Esophagus muscularis mucosa (tissue), 4 donors: ENCODE measurements at regions not wholly inside any gene's neighbourhood (a gene's known extent, or its start where the extent isn't known, plus 50 kb on each side); places are given as distances from the start of the nearest gene placed in this dataset.
"Not testable (repeated sequence)": the region's sequence is repeated elsewhere in the genome, so short reads cannot be mapped to it uniquely, and the experiment has no call there.

Experiments used
- DNase-seq: peaks from one replicate; pipeline ENCODE4 v3.0.0-alpha.2; 2017; ENCODE audit errors: extremely low spot score
- H3K27ac ChIP-seq, 4 donors: fragments of 200-600 bp; sonication (generic); replicated peaks in 1 of 4; 1 replicate in 3 of 4; 2 replicates in 1 of 4; pipeline ENCODE4 v1.5.1; 2016 to 2019; ENCODE audit warnings: mild to moderate bottlenecking in 1 of 4
- H3K27me3 ChIP-seq, 4 donors: fragments of 200-600 bp; sonication (generic); one replicate each; pipeline versions ENCODE4 v1.5.1 to v1.6.0; 2016 to 2019
- H3K36me3 ChIP-seq, 4 donors: fragments of 200-600 bp; sonication (generic); one replicate each; pipeline ENCODE4 v1.5.1; 2016 to 2019
- H3K4me1 ChIP-seq, 4 donors: fragments of 200-600 bp; sonication (generic); one replicate each; pipeline ENCODE4 v1.5.1; 2016 to 2019
- H3K4me3 ChIP-seq, 4 donors: fragments of 200-600 bp; sonication (generic); 1 replicate in 2 of 4; 2 replicates in 2 of 4; pipeline ENCODE4 v1.5.1; 2016 to 2019; ENCODE audit warnings: mild to moderate bottlenecking in 4 of 4, moderate library complexity in 1 of 4
- H3K9me3 ChIP-seq, 4 donors: fragments of 200-600 bp; sonication (generic); 1 replicate in 3 of 4; 2 replicates in 1 of 4; pipeline ENCODE4 v1.5.1; 2016 to 2019
- EP300 ChIP-seq: sonication (generic); formaldehyde crosslinking; IDR thresholded peaks from one replicate; pipeline ENCODE4 v1.6.1; 2017; ENCODE audit warnings: antibody characterized with exemption
- POLR2A ChIP-seq: fragments of 450-650 bp; IDR thresholded peaks from one replicate; pipeline ENCODE4 v1.6.1; 2017; ENCODE audit warnings: antibody characterized with exemption, moderate library complexity, mild to moderate bottlenecking, low read depth
- POLR2AphosphoS5 ChIP-seq, 2 donors: sonication (generic); formaldehyde crosslinking; IDR thresholded peaks; one replicate each; pipeline ENCODE4 v1.6.1; 2017; ENCODE audit warnings: antibody characterized with exemption in 2 of 2
- WGBS: methylation state at CpG from one replicate; pipeline ENCODE4 v1.1.5; 2018; 5-methylcytosine and 5-hydroxymethylcytosine counted together
- intact Hi-C: fragments of 100-400 bp; cut with DNase I; formaldehyde crosslinking; loops from one replicate; pipeline ENCODE4 v1.15.1; 2023
- TF ChIP-seq, protein P1 (sequence below), 3 experiments: fragments of 200-600 bp in 2 of 3; fragments of 450-650 bp in 1 of 3; sonication (generic) in 2 of 3; IDR thresholded peaks; one replicate each; pipeline ENCODE4 v1.5.1; 2017 to 2019; ENCODE audit warnings: antibody characterized with exemption in 3 of 3, mild to moderate bottlenecking in 2 of 3, moderate library complexity in 1 of 3

GRCh38 chr15:98085003-98085639 lies 124.6 kb downstream of the ARRDC4 start:
- Histone ChIP-seq H3K9me3 (peaks cover 0 to 9% (median 2%) of the 10 kb centered on the region in 4 donors), H3K4me3 (no peak overlapping the region), H3K4me1 (no peaks in the 10 kb centered on the region), H3K27ac (no peak overlapping the region), H3K36me3 (no peaks in the 10 kb centered on the region), H3K27me3 (no peaks in the 10 kb centered on the region)
- DNase-seq: no peak
- no peak for TF ChIP-seq POLR2A
- TF ChIP-seq, protein P1, sequence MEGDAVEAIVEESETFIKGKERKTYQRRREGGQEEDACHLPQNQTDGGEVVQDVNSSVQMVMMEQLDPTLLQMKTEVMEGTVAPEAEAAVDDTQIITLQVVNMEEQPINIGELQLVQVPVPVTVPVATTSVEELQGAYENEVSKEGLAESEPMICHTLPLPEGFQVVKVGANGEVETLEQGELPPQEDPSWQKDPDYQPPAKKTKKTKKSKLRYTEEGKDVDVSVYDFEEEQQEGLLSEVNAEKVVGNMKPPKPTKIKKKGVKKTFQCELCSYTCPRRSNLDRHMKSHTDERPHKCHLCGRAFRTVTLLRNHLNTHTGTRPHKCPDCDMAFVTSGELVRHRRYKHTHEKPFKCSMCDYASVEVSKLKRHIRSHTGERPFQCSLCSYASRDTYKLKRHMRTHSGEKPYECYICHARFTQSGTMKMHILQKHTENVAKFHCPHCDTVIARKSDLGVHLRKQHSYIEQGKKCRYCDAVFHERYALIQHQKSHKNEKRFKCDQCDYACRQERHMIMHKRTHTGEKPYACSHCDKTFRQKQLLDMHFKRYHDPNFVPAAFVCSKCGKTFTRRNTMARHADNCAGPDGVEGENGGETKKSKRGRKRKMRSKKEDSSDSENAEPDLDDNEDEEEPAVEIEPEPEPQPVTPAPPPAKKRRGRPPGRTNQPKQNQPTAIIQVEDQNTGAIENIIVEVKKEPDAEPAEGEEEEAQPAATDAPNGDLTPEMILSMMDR (IDR thresholded peaks at IDR 0.05): peak; percentile 74 to 79 (median 75)
- WGBS: 0% methylated on average over 2 of the region's 2 CpGs
- intact Hi-C loops: loop anchor here (2.0 to 10.0 kb wide), 3 partner anchors 92 to 340 kb away; no protein-coding TSS in a partner anchor

DNA sequence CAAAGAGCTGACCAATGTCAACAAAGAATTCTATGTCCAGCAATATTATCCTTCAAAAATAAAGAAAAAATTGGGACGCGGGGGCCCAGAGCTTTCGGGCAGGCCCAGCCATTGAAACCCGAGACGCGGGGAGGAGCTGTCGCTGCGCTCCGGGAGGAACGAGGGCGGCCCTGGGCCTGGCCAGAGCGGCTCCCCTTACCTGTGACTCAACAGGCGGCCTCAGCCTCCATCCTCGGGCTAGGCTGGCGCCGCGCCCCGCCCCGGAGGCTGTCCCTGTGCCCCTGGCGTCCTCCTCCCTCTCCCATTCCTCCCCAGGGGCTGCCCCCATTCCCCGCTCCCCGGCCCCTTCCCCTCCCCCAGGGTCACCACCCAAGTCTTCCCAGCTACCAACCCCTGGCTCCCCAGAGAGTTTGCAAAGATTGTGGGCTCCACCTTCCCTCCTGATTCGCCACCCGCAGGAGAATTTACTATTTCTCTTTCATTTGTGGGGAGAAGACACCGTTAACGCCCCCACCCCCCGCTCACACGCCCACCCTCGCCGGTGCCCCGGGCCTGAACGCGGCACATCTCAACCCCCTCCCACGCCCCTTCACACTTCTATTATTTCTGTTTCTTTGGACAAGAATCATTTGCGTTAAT lies 127.9 kb downstream of the ARRDC4 start:
- intact Hi-C loops: loop anchor here (5.0 to 10.0 kb wide), 2 partner anchors 89 to 336 kb away; no protein-coding TSS in a partner anchor
- not testable (repeated sequence) for H3K4me1 ChIP-seq, H3K36me3 ChIP-seq, H3K9me3 ChIP-seq, H3K27me3 ChIP-seq, H3K4me3 ChIP-seq, H3K27ac ChIP-seq, DNase-seq
- WGBS: 91% methylated on average over 23 of the region's 35 CpGs

DNA sequence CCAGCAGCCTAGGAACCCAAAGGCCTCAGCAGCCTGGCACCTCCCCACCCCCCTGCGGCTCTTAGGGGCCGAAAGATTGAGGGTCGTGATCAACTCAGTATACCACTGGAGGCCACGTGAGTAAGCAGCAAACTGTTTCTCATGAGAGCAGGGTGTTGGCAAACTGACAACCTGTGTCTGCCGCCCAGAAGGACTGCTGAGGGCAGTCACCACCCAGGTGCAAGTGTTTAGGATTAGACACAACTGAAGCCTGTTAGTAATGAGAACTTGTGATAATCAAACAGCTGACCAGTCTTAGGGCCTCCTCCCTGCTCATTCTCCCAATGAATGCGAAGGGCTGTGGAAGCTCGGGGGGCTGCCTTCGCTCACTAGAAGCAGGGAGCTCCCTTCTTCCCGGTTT lies 128.8 kb downstream of the ARRDC4 start:
- H3K4me1 ChIP-seq, H3K9me3 ChIP-seq, H3K36me3 ChIP-seq, H3K4me3 ChIP-seq, H3K27me3 ChIP-seq, H3K27ac ChIP-seq, DNase-seq: not testable (repeated sequence)
- intact Hi-C loops: loop anchor here (5.0 to 10.0 kb wide), 2 partner anchors 88 to 335 kb away; no protein-coding TSS in a partner anchor
- 100% methylated on average over 2 of the region's 9 CpGs for WGBS

GRCh38 chr15:98097986-98098385 lies 137.5 kb downstream of the ARRDC4 start:
- H3K4me3 ChIP-seq, H3K27ac ChIP-seq, H3K36me3 ChIP-seq, H3K4me1 ChIP-seq, H3K9me3 ChIP-seq, H3K27me3 ChIP-seq, DNase-seq, intact Hi-C loops: not testable (repeated sequence)
- WGBS: 90% methylated on average over 2 of the region's 2 CpGs

DNA sequence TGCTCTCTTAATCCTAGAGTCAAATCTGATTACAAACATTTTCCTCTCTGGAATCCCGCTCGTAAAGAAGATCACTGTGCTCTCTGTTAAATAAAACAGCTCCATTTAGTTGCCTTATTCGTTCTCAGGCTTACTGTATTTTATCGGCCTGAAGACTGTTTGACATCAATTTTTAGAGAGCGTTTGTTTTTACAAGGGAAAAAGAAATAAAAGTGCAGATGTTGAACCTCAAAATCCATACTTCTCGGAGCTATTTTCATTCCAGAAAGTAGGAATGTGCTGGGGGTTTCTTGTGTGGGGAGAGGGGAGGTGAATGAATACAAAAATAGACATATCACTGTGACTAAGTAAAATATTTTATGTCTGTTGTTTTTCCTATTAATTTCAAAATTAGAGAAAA lies 140.1 kb downstream of the ARRDC4 start:
- H3K4me1 ChIP-seq, H3K36me3 ChIP-seq, intact Hi-C loops, DNase-seq, H3K4me3 ChIP-seq, H3K9me3 ChIP-seq, H3K27ac ChIP-seq, H3K27me3 ChIP-seq: not testable (repeated sequence)
- 59% methylated on average over 6 of the region's 6 CpGs for WGBS

DNA sequence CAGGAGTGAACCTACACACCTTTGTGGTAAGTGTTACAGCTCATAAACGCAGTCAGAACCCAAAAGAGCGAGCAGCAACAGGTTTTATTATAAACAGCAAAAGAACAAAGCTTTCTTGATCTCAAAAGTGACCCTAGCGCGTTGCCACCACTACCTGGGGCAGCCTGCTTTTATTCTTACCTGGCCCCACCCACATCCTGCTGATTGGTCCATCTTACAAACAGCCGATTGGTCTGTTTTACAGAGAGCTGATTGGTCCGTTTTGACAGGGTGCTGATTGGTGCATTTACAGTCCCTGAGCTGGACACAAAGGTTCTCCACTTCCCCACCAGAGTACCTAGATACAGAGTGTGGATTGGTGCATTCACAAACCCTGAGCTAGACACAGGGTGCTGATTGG lies 143.1 kb downstream of the ARRDC4 start:
- TF ChIP-seq POLR2A (no peak), EP300 (no peak), POLR2AphosphoS5 (IDR thresholded peaks at IDR 0.05) (no peak)
- TF ChIP-seq, protein P1 (IDR thresholded peaks at IDR 0.05): no peak
- H3K4me3 ChIP-seq: no peak overlapping the region
- intact Hi-C loops: no loop called here
- DNase-seq: no peak
- 86% methylated on average over 6 of the region's 6 CpGs for WGBS
- H3K36me3 ChIP-seq: no peaks in the 10 kb centered on the region
- H3K4me1 ChIP-seq: no peaks in the 10 kb centered on the region
- H3K27ac ChIP-seq: no peak overlapping the region
- no peaks in the 10 kb centered on the region for H3K27me3 ChIP-seq
- no peaks in the 10 kb centered on the region for H3K9me3 ChIP-seq

GRCh38 chr15:98104386-98105151 lies 144.1 kb downstream of the ARRDC4 start:
- H3K9me3 ChIP-seq, H3K27me3 ChIP-seq, H3K27ac ChIP-seq, H3K4me1 ChIP-seq, H3K4me3 ChIP-seq, DNase-seq, intact Hi-C loops, H3K36me3 ChIP-seq: not testable (repeated sequence)
- 93% methylated on average over 42 of the region's 53 CpGs for WGBS

DNA sequence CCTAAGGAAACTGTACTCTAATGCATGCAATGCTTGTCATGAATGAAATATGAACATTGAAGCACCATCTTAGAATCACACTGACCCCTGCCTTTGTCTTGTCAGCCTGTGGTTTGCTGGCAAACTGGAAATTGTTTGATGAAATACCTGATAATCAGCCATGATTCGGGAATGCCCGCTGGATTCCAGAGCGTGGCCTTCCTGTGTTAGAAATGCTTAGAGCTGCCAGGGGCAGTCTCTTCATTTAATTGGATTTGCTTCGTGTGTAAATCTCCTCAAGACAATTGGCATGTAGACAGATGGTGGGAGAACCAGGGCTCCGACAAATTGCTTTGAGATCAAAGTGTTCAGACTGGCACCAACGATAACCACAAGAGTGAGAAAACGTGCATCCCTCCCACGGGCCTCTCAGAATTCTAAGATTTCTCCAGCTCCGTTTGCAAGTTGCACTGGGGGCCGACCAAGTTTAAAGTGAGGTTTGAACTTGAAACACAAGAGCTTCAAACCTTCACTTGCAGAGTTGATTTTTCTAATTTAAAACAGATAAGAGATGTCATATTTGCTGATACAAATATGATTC lies 146.2 kb downstream of the ARRDC4 start:
- H3K4me3 ChIP-seq, intact Hi-C loops, DNase-seq, H3K4me1 ChIP-seq, H3K27ac ChIP-seq, H3K36me3 ChIP-seq, H3K27me3 ChIP-seq, H3K9me3 ChIP-seq: not testable (repeated sequence)
- 82% methylated on average over 6 of the region's 10 CpGs for WGBS
